ENCODE measurements at regions not wholly inside any gene's neighbourhood (a gene's known extent, or its start where the extent isn't known, plus 50 kb on each side); places are given as distances from the start of the nearest gene placed in this dataset.

DNA sequence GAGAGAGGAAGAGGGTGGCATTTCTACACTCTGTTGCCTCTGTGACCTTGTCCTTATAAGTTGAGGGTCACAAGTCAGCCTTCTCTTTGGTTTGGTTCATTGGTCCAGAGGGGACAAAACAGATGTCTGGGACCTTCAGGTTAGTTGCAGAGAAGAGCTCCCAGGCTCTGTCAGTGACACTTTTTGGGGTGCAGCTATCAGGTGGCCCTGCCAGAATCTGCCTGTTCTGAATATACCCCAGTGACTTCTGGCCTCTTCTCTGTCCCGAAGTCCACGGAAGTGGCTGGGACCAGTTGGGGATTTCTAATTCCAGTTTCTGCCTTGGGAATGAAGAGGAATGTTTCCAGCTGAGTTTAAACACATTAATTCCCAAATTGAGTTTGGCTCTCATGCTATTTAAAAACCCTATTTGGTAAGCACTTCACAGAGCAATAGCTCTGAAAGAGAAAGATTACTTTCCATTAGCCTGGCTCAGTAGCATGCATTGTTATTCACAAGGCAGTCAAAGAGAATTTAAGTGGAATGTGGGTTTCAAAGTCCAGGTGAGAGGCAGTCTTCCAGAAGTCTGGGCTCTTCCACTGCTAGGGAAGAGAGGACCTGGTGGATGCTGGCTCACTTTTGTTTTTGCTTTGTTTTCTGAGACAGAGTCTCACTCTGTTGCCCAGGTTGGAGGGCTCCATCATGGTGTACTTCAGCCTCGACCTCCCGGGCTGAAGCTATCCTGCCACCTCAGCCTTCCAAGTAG is 237.8 kb upstream of the GALNT17 start:
- TF ChIP-seq, protein P1, sequence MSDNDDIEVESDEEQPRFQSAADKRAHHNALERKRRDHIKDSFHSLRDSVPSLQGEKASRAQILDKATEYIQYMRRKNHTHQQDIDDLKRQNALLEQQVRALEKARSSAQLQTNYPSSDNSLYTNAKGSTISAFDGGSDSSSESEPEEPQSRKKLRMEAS (IDR thresholded peaks at IDR 0.05; ENCODE audit: insufficient read depth, insufficient read length): no peak
- TF ChIP-seq, protein P2, sequence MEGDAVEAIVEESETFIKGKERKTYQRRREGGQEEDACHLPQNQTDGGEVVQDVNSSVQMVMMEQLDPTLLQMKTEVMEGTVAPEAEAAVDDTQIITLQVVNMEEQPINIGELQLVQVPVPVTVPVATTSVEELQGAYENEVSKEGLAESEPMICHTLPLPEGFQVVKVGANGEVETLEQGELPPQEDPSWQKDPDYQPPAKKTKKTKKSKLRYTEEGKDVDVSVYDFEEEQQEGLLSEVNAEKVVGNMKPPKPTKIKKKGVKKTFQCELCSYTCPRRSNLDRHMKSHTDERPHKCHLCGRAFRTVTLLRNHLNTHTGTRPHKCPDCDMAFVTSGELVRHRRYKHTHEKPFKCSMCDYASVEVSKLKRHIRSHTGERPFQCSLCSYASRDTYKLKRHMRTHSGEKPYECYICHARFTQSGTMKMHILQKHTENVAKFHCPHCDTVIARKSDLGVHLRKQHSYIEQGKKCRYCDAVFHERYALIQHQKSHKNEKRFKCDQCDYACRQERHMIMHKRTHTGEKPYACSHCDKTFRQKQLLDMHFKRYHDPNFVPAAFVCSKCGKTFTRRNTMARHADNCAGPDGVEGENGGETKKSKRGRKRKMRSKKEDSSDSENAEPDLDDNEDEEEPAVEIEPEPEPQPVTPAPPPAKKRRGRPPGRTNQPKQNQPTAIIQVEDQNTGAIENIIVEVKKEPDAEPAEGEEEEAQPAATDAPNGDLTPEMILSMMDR (IDR thresholded peaks at IDR 0.05; ENCODE audit: extremely low read depth in 1 of 2, insufficient read depth in 1 of 2, low read depth in 1 of 2, low read length in 2 of 2): no peak
- TF ChIP-seq GATA2 (IDR thresholded peaks at IDR 0.05; ENCODE audit: insufficient read depth, insufficient read length, low read depth, low read length): no peak
- no peak for TF ChIP-seq EZH2 (IDR thresholded peaks at IDR 0.05; ENCODE audit: borderline replicate concordance, low read depth, low read length, severe bottlenecking)
- TF ChIP-seq POLR2AphosphoS5 (IDR thresholded peaks at IDR 0.05; ENCODE audit: insufficient read depth, low read depth, low read length): no peak
- no peak for TF ChIP-seq POLR2A (IDR thresholded peaks at IDR 0.05; ENCODE audit: low read depth, low read length)
- no peak for TF ChIP-seq FOS (IDR thresholded peaks at IDR 0.05; ENCODE audit: borderline replicate concordance, insufficient read depth, low read length)
- no peak for TF ChIP-seq MYC (IDR thresholded peaks at IDR 0.05; ENCODE audit: low read depth, low read length)
- no peak for TF ChIP-seq JUN (IDR thresholded peaks at IDR 0.05; ENCODE audit: borderline replicate concordance, insufficient read depth, insufficient read length, low read depth)
